Retinal pigment epithelial cell (primary cell): ENCODE measurements at regions not wholly inside any gene's neighbourhood (a gene's known extent, or its start where the extent isn't known, plus 50 kb on each side); places are given as distances from the start of the nearest gene placed in this dataset.

ENCODE experiments used
- DNase-seq: peaks from one replicate; pipeline ENCODE4 v3.0.0-alpha.2; 2010; ENCODE audit warnings: low read depth
- H3K4me3 ChIP-seq: 2 replicates; pipeline ENCODE4 v1.5.1; 2011; ENCODE audit warnings: mild to moderate bottlenecking, low read length, control low read depth, moderate library complexity
- TF ChIP-seq, protein P1 (sequence below): conservative IDR thresholded peaks from 2 replicates; pipeline ENCODE4 v1.5.1; 2011; ENCODE audit warnings: low read depth, low read length, control low read depth, inconsistent platforms

DNA sequence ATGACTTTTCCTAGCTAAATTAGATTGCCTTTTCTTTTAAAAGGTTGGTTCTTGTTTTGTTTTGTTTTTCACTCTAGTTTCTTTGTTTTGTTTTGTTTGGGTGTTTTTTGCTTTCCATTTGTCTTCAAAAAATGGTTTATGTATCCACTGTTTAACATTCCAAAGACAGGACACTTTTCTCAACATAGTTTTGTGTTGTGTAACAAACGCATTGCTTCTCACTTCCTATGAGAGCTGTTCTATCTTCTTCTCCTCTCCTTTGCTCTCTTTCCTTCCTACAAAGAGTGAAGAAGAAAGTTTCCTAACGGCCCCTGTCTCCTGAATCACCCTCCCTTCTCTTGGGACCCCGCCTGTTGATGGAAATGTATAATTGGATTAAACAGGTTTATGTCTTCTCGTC, 539.7 kb downstream of the ACTL7B start:
- no peak for DNase-seq
- H3K4me3 ChIP-seq, result no peak overlapping the region
- TF ChIP-seq, protein P1, sequence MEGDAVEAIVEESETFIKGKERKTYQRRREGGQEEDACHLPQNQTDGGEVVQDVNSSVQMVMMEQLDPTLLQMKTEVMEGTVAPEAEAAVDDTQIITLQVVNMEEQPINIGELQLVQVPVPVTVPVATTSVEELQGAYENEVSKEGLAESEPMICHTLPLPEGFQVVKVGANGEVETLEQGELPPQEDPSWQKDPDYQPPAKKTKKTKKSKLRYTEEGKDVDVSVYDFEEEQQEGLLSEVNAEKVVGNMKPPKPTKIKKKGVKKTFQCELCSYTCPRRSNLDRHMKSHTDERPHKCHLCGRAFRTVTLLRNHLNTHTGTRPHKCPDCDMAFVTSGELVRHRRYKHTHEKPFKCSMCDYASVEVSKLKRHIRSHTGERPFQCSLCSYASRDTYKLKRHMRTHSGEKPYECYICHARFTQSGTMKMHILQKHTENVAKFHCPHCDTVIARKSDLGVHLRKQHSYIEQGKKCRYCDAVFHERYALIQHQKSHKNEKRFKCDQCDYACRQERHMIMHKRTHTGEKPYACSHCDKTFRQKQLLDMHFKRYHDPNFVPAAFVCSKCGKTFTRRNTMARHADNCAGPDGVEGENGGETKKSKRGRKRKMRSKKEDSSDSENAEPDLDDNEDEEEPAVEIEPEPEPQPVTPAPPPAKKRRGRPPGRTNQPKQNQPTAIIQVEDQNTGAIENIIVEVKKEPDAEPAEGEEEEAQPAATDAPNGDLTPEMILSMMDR, result no peak

DNA sequence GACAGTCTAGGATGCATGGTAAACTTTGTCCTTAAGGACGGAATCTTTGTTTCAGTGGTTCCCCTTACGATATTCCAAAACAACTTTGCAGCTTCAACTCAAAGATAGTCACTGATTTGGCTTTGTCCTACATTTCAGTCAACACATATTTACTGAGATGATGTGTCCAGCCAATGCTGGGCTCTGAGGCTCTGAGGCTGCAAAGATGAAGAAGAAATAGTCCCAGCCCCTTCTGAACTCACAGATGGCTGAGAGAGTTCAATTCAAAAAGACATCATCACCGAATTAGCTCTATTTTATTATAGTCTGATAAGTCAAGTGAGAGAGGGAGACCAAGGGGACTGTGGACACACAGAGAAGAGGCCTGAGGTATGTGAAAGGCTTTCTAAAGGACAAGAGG, 544.0 kb downstream of the ACTL7B start:
- H3K4me3 ChIP-seq, result no peak overlapping the region
- DNase-seq, result no peak
- TF ChIP-seq, protein P1, result no peak

DNA sequence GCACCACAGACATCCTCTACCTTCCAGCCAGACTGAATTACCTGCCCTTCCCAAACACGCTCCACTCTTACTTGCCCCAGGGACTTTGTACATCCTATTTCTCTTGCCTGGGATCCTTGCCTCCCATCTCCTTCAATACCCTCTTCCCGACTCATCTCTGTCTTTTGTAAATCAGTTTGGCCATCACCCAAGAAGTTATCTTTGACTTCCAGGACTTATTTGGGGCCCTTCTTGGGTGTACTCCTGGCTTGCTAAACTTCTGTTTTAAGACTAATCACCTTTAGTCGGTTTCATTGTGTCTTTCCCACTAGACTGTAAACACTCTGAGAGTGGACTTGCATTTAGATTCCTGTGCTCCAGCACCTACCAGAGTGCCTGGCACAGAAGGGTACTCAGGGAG, 545.6 kb downstream of the ACTL7B start:
- H3K4me3 ChIP-seq, result no peak overlapping the region
- TF ChIP-seq, protein P1, result no peak
- DNase-seq, result no peak

DNA sequence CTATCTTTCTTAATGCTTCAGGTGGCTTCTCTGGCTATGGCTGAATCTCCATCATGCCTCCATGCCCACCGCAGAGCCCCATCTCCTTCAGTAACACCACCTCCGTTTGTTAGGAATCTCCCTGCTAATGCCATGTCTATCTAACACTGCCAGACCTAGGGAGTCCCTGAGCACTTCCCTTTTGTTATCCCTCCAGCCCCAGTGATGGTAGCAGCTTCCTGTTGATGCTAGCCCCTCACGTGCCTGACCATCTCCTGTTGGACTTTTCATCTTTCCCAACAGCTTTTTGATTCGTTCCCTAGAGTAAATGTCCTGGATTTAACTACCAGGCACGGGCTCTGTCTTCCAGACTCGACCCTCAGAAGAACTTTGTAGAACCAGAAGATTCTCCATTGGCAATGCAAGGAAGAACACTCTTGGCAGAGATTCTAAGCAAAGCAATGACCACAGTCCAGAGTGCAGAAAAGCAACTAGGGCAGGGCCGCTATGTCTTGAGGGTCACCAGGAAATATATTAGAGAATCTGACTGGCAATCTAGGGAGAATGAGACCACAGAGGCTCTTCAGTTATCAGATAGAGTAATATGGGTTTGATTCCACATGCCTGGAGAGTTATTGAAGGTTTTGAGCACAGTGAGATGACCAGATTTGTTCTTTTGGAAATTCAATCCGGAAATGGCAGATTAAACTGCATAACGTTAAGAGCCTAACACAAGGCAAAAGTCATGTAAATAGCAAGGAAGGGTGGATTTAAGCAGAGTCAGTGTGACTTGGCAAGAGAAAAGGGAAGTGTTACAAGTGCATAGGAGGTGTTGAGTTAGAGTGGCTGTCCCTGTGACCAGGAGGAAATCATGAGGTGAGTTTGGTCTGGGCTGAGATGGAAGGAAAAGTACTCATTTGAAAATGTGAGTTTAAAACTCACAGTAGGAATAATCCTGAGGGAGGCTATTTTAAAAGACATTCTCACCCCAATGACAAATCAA, 555.2 kb downstream of the ACTL7B start:
- H3K4me3 ChIP-seq, result no peak overlapping the region
- TF ChIP-seq, protein P1, result no peak
- DNase-seq, result peak; percentile 8

DNA sequence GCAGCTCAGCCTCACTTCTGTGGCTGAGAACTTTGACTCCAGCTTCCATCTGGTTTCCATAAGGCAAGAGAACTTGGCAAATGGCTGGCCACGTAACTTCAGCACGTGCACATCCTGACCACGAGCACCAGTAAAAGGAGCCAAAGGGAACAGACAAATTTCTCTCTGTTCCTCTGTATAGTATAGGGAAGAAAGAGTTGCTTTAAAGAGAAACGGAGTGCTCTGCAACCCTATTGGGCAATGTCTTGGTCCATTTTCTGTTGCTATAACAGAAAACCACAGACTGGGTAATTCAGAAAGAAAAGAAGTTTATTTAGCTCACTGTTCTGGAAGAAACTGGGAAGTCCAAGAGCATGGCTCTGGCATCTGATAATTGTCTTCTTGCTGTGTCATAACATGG, 558.7 kb downstream of the ACTL7B start:
- no peak overlapping the region for H3K4me3 ChIP-seq
- TF ChIP-seq, protein P1, result no peak
- DNase-seq, result no peak

DNA sequence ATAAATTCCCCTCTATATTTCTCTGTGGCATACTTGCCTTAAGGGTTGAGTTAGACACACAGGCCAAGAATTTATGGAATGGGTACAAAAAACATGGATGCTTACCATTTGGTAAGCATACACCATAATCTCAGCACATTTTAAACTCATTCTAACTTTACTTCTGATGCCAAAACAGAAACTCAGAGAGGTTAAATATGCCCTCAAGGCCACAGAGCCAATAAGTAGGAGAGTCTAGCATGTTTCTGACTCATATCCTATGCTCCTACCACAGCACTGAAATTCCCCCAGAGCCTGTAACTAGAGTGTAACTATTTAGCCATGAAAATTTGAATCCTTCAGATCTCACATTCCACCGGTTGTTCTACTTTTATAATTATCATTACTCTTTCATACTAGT, 559.7 kb downstream of the ACTL7B start:
- no peak for DNase-seq
- TF ChIP-seq, protein P1, result no peak
- H3K4me3 ChIP-seq, result no peak overlapping the region

DNA sequence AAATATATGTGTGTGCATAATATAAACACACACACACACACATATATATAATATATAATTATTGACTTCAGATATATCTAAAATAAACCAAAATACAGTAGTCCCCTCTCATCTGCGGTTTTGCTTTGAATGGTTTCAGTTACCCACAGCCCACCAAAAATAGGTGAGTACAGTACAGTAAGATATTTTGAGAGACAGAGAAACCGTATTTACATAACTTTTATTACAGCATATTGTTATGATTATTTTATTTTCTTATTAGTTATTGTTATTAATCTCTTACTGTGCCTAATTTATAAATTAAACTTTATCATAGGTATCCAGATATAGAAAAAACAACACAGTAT, 564.2 kb downstream of the ACTL7B start:
- no peak overlapping the region for H3K4me3 ChIP-seq
- DNase-seq, result no peak
- TF ChIP-seq, protein P1, result no peak
